ENCODE measurements at regions not wholly inside any gene's neighbourhood (a gene's known extent, or its start where the extent isn't known, plus 50 kb on each side); places are given as distances from the start of the nearest gene placed in this dataset.
"Not testable (repeated sequence)": the region's sequence is repeated elsewhere in the genome, so short reads cannot be mapped to it uniquely, and the experiment has no call there.

DNA sequence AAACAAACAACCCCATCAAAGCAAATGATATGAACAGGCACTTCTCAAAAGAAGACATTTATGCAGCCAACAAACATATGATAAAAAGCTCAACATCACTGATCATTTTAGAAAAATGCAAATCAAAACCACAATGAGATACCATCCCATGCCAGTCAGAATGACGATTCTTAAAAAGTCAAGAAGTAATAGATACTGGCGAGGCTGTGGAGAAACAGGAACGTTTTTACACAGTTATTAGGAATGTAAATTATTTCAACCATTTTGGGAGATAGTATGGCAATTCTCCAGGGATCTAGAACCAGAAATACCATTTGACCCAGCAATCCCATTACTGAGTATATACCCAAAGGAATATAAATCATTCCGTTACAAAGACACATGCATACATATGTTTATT lies 370.4 kb downstream of the HHIPL2 start:
- TF ChIP-seq RFX5 (IDR thresholded peaks at IDR 0.05; ENCODE audit: low read length); CTCF (IDR thresholded peaks at IDR 0.05); GABPA (IDR thresholded peaks at IDR 0.05; ENCODE audit: low read depth); RAD21 (IDR thresholded peaks at IDR 0.05; ENCODE audit: low read length); POLR2AphosphoS5 (IDR thresholded peaks at IDR 0.05; ENCODE audit: low read depth, low read length); TAF1 (IDR thresholded peaks at IDR 0.05; ENCODE audit: borderline replicate concordance, low read depth, low read length); EP300 (IDR thresholded peaks at IDR 0.05; ENCODE audit: borderline replicate concordance in 1 of 2, low read depth in 1 of 2, low read length in 1 of 2); CHD2 (IDR thresholded peaks at IDR 0.05; ENCODE audit: low read length, partially characterized antibody); MEF2A (IDR thresholded peaks at IDR 0.05; ENCODE audit: borderline replicate concordance, low read depth); JUND (IDR thresholded peaks at IDR 0.05): not testable (repeated sequence)
- TF ChIP-seq, protein P1, sequence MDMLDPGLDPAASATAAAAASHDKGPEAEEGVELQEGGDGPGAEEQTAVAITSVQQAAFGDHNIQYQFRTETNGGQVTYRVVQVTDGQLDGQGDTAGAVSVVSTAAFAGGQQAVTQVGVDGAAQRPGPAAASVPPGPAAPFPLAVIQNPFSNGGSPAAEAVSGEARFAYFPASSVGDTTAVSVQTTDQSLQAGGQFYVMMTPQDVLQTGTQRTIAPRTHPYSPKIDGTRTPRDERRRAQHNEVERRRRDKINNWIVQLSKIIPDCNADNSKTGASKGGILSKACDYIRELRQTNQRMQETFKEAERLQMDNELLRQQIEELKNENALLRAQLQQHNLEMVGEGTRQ (IDR thresholded peaks at IDR 0.05; ENCODE audit: borderline replicate concordance, low read depth, low read length): not testable (repeated sequence)
- TF ChIP-seq, protein P2, sequence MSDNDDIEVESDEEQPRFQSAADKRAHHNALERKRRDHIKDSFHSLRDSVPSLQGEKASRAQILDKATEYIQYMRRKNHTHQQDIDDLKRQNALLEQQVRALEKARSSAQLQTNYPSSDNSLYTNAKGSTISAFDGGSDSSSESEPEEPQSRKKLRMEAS (IDR thresholded peaks at IDR 0.05; ENCODE audit: low read depth): not testable (repeated sequence)
